Activated T-cell treated with anti-CD3 and anti-CD28 coated beads, Interleukin-2, amount 50 U/mL, for 4 hours (primary cell): ENCODE measurements at regions not wholly inside any gene's neighbourhood (a gene's known extent, or its start where the extent isn't known, plus 50 kb on each side); places are given as distances from the start of the nearest gene placed in this dataset.
"Not testable (repeated sequence)": the region's sequence is repeated elsewhere in the genome, so short reads cannot be mapped to it uniquely, and the experiment has no call there.

Experiments used
- ATAC-seq, 2 donors: fragments of 200-7000 bp; cut with Tn5 transposase; one replicate each; pipeline ENCODE4 v1.10.0; 2021
- DNase-seq: peaks from one replicate; pipeline ENCODE4 v3.0.0-alpha.2; 2020
- H3K27me3 Mint-ChIP-seq: one replicate; pipeline ENCODE4 v1.8.0; 2021; ENCODE audit warnings: low read depth, mixed read lengths
- H3K36me3 Mint-ChIP-seq: one replicate; pipeline ENCODE4 v1.8.0; 2022; ENCODE audit warnings: mixed read lengths; ENCODE audit not compliant: insufficient read depth
- H3K4me1 Mint-ChIP-seq: one replicate; pipeline ENCODE4 v1.8.0; 2021; ENCODE audit warnings: low read depth, mixed read lengths
- H3K4me3 Mint-ChIP-seq: one replicate; pipeline ENCODE4 v1.8.0; 2021; ENCODE audit warnings: mild to moderate bottlenecking, moderate library complexity, mixed read lengths
- H3K9me3 Mint-ChIP-seq: one replicate; pipeline ENCODE4 v1.8.0; 2021; ENCODE audit warnings: mixed read lengths

DNA sequence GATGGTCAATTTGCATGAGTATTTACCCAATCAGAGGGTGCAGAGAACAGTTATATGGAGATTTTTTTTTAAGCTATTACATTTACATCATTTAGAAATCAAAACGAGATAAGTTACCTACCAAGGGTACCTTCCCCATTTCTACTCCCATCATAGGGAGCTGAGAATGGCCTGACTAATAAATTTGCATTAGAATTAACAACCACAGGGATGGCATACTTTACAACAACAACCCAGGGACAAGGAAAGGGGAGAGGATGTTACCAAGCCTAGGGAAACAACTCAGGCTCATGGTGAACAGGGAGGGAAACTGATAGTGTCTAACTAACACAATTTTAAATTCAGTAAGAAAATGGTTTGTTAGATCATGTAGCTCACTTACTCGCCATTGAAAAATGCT lies 105.8 kb upstream of the ZNF658 start:
- H3K27me3 Mint-ChIP-seq, H3K36me3 Mint-ChIP-seq: not testable (repeated sequence)

DNA sequence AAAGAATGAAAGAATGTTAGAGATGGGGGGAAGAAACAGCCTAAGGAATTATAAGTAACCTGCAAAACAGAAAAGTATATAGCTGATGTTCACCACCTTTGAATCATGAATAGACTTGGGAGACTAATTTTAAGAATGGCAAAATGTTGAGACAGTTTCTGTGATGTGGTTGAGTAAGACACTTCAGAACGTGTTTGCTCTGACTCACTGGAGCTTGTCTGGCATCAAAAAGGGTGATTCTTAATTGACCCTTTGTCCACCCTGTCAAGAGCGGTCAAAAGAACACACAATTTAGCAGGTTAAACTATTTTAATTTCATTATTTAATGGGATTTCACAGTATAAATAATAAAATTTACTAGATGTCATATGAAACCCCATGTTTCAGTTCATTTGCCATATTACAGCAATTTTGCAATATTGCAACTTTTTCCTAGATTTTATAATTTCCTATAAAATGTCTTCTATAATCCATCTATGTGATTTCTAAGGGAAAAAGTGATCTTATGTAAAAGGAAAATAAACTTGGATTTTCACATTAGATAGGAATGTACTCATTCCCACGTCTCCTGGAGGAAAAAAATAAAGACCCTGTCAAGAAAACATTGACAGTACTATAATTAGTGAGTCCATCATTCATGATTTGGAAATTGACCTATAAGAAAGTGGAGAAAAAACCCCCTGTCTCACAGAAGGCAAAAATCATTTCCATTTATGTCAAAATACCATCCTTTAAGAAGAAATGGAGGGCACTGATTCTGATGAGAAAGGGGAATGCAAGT lies 104.6 kb upstream of the ZNF658 start:
- H3K4me3 Mint-ChIP-seq, H3K4me1 Mint-ChIP-seq, H3K36me3 Mint-ChIP-seq, H3K27me3 Mint-ChIP-seq, DNase-seq, H3K9me3 Mint-ChIP-seq, ATAC-seq: not testable (repeated sequence)

More for the DNA sequence above, 105.8 kb upstream of the ZNF658 start:
- not testable (repeated sequence) for H3K9me3 Mint-ChIP-seq, ATAC-seq, H3K4me1 Mint-ChIP-seq, H3K4me3 Mint-ChIP-seq, DNase-seq

- not testable (repeated sequence) for ATAC-seq, H3K4me1 Mint-ChIP-seq, H3K27me3 Mint-ChIP-seq, DNase-seq, H3K9me3 Mint-ChIP-seq, H3K4me3 Mint-ChIP-seq, H3K36me3 Mint-ChIP-seq
These were observed 102.5 kb upstream of the ZNF658 start for GRCh38 chr9:66797905-66798616.

GRCh38 chr9:66803619-66804018 lies 96.9 kb upstream of the ZNF658 start:
- not testable (repeated sequence) for H3K4me3 Mint-ChIP-seq

GRCh38 chr9:66810247-66810646 lies 90.3 kb upstream of the ZNF658 start:
- H3K4me1 Mint-ChIP-seq, H3K9me3 Mint-ChIP-seq, ATAC-seq, H3K4me3 Mint-ChIP-seq, DNase-seq, H3K36me3 Mint-ChIP-seq, H3K27me3 Mint-ChIP-seq: not testable (repeated sequence)

More at GRCh38 chr9:66803619-66804018, 96.9 kb upstream of the ZNF658 start:
- not testable (repeated sequence) for DNase-seq, H3K4me1 Mint-ChIP-seq, ATAC-seq, H3K36me3 Mint-ChIP-seq, H3K9me3 Mint-ChIP-seq, H3K27me3 Mint-ChIP-seq

GRCh38 chr9:66812367-66812766 lies 88.2 kb upstream of the ZNF658 start:
- not testable (repeated sequence) for H3K36me3 Mint-ChIP-seq, ATAC-seq, H3K4me1 Mint-ChIP-seq, DNase-seq, H3K9me3 Mint-ChIP-seq, H3K27me3 Mint-ChIP-seq, H3K4me3 Mint-ChIP-seq

DNA sequence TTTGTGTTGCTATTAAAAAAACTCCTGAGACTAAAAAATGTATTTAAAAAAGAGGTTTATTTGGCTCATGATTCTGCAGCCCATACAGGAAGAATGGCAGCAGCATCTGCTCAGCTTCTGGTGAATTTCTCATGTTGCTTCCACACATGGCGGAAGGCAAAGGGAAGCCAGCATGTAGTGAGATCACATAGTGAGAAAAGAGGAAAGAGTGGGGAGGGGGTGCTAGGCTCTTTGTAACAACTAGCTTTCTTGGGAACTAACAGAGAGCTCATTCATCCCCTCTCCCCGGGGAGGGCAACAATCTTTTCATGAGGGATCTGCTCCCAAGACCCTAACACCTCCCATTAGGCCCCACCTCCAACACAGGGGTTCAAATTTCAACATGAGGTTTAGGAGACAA lies 87.6 kb upstream of the ZNF658 start:
- ATAC-seq, H3K9me3 Mint-ChIP-seq, H3K4me3 Mint-ChIP-seq, H3K27me3 Mint-ChIP-seq, DNase-seq, H3K4me1 Mint-ChIP-seq, H3K36me3 Mint-ChIP-seq: not testable (repeated sequence)

- H3K4me3 Mint-ChIP-seq, DNase-seq, H3K4me1 Mint-ChIP-seq, ATAC-seq, H3K9me3 Mint-ChIP-seq, H3K36me3 Mint-ChIP-seq, H3K27me3 Mint-ChIP-seq: not testable (repeated sequence)
These were observed 86.5 kb upstream of the ZNF658 start for GRCh38 chr9:66814038-66814437.

GRCh38 chr9:66819510-66819909 lies 81.0 kb upstream of the ZNF658 start:
- not testable (repeated sequence) for ATAC-seq, DNase-seq, H3K9me3 Mint-ChIP-seq, H3K4me1 Mint-ChIP-seq, H3K27me3 Mint-ChIP-seq, H3K36me3 Mint-ChIP-seq, H3K4me3 Mint-ChIP-seq

- not testable (repeated sequence) for H3K4me1 Mint-ChIP-seq, H3K9me3 Mint-ChIP-seq, DNase-seq, H3K4me3 Mint-ChIP-seq, H3K27me3 Mint-ChIP-seq, ATAC-seq, H3K36me3 Mint-ChIP-seq
These were observed 80.4 kb upstream of the ZNF658 start for GRCh38 chr9:66820014-66820660.

GRCh38 chr9:66824169-66824568 lies 76.4 kb upstream of the ZNF658 start:
- not testable (repeated sequence) for H3K9me3 Mint-ChIP-seq, H3K27me3 Mint-ChIP-seq, ATAC-seq, H3K4me3 Mint-ChIP-seq, DNase-seq, H3K4me1 Mint-ChIP-seq, H3K36me3 Mint-ChIP-seq

- H3K4me1 Mint-ChIP-seq, DNase-seq, H3K9me3 Mint-ChIP-seq, H3K27me3 Mint-ChIP-seq, H3K4me3 Mint-ChIP-seq, ATAC-seq, H3K36me3 Mint-ChIP-seq: not testable (repeated sequence)
These were observed 70.7 kb upstream of the ZNF658 start for GRCh38 chr9:66829853-66830252.

DNA sequence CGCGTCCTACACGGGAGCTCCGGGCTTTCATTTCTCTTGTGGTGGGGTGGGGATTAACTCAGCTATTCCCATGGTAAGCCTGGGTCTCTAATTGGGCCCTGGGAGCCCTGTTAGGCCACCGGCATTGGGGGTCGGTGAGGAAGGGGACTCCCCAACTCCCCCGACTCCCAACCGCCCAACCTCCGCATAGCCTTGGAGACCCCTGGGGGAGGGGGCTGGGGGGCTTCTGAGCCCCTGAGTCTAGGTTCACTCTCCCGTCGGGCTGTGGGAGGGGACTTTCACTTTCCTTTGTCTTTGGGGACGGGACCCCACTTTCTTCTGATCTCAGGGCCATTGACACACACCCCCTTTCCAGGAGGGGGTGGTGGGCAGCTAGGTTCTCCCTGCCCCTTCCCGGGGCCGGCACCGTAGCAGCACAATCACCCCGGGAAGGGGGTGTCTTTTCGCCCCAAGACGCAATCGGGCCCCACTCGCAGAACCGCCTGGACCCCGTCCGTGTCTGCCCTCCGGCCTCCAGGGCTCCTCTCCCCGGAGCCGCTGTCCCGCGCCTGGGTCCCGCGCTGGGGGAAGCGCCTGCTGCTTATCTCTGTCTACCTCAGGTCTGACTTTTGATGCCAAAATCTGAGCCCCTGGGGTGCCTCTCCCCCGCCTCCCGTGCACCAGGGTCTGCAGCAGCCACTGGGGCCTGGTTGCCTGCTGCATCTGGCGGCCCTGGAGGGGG lies 69.6 kb upstream of the ZNF658 start:
- not testable (repeated sequence) for H3K9me3 Mint-ChIP-seq, ATAC-seq, H3K36me3 Mint-ChIP-seq, H3K27me3 Mint-ChIP-seq, H3K4me3 Mint-ChIP-seq, H3K4me1 Mint-ChIP-seq, DNase-seq

GRCh38 chr9:66832222-66832621 lies 68.3 kb upstream of the ZNF658 start:
- H3K36me3 Mint-ChIP-seq, H3K4me3 Mint-ChIP-seq, H3K27me3 Mint-ChIP-seq, DNase-seq, H3K9me3 Mint-ChIP-seq, ATAC-seq, H3K4me1 Mint-ChIP-seq: not testable (repeated sequence)
